ENCODE measurements at regions not wholly inside any gene's neighbourhood (a gene's known extent, or its start where the extent isn't known, plus 50 kb on each side); places are given as distances from the start of the nearest gene placed in this dataset.

DNA sequence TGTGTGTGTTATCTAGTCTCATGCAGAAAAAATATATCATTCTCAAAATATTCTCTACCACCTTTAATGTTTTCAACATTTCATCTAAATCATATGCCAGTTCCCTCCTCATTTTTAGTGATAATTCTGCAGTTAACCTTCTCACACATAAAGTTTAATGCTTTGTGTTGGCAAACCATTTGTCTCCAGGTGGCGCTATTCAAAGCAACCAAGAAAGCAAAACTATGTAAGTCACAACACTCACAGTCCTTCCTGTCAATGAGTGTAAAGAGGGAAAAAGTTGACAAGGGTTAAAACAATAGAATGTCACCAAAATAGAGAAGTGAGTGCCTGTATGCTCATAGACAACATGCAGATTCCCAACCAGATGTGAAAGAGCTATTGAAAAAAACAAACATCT, 961.6 kb upstream of the LRRTM1 start:
- Histone ChIP-seq H3K27ac (ENCODE audit: low read depth, low read length) (no peak overlapping the region), H2AFZ (ENCODE audit: low read depth, low read length, severe bottlenecking) (no peak overlapping the region)

DNA sequence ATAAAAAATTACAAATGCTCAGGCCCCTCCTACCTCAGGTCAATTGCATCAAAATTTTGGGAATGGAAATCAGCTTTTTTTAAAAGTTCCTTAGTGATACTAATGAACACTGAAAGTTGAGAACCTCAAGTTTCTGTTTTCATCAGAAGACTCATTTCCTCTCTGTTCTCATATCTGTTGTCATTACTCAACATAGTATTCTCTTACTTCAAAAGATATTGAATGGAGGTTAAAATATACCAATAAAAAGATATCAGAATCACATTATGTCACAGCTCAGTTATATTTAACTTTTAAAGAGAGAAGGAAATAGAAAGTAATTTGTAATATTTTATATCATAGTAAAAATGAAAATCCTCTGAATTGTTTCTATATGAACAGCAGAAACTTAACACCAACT, 959.4 kb upstream of the LRRTM1 start:
- TF ChIP-seq, protein P1, sequence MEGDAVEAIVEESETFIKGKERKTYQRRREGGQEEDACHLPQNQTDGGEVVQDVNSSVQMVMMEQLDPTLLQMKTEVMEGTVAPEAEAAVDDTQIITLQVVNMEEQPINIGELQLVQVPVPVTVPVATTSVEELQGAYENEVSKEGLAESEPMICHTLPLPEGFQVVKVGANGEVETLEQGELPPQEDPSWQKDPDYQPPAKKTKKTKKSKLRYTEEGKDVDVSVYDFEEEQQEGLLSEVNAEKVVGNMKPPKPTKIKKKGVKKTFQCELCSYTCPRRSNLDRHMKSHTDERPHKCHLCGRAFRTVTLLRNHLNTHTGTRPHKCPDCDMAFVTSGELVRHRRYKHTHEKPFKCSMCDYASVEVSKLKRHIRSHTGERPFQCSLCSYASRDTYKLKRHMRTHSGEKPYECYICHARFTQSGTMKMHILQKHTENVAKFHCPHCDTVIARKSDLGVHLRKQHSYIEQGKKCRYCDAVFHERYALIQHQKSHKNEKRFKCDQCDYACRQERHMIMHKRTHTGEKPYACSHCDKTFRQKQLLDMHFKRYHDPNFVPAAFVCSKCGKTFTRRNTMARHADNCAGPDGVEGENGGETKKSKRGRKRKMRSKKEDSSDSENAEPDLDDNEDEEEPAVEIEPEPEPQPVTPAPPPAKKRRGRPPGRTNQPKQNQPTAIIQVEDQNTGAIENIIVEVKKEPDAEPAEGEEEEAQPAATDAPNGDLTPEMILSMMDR (IDR thresholded peaks at IDR 0.05; ENCODE audit: insufficient read depth, low read length, poor library complexity, severe bottlenecking): no peak
- TF ChIP-seq EZH2phosphoT487 (conservative IDR thresholded peaks at IDR 0.05; ENCODE audit: low read length): no peak
- Histone ChIP-seq H3K4me3 (ENCODE audit: insufficient read depth, low read length, poor library complexity, severe bottlenecking) (no peak overlapping the region), H3K79me2 (ENCODE audit: insufficient read depth, low read length) (no peaks in the 10 kb centered on the region), H3K9ac (ENCODE audit: low read length) (no peak overlapping the region), H3K27me3 (ENCODE audit: low read length) (no peaks in the 10 kb centered on the region), H3K9me3 (ENCODE audit: insufficient read depth, low read length) (no peaks in the 10 kb centered on the region), H3F3A (ENCODE audit: insufficient read depth) (no peaks in the 10 kb centered on the region), H4K20me1 (ENCODE audit: low read depth, low read length) (no peaks in the 10 kb centered on the region), H3K9me2 (replicated peaks; ENCODE audit: insufficient read depth, low read length) (no peaks in the 10 kb centered on the region), H3K27ac (ENCODE audit: low read depth, low read length) (no peak overlapping the region), H3K4me2 (ENCODE audit: low read depth, low read length, poor library complexity, severe bottlenecking) (no peak overlapping the region), H3K36me3 (ENCODE audit: low read length) (no peaks in the 10 kb centered on the region), H2AFZ (ENCODE audit: low read depth, low read length, severe bottlenecking) (no peak overlapping the region)

More for the DNA sequence above, 961.6 kb upstream of the LRRTM1 start:
- Histone ChIP-seq H3F3A (ENCODE audit: insufficient read depth) (no peaks in the 10 kb centered on the region), H3K9me2 (replicated peaks; ENCODE audit: insufficient read depth, low read length) (no peaks in the 10 kb centered on the region), H3K27me3 (ENCODE audit: low read length) (no peaks in the 10 kb centered on the region), H3K36me3 (ENCODE audit: low read length) (no peaks in the 10 kb centered on the region), H3K9ac (ENCODE audit: low read length) (no peak overlapping the region), H3K4me2 (ENCODE audit: low read depth, low read length, poor library complexity, severe bottlenecking) (no peak overlapping the region), H4K20me1 (ENCODE audit: low read depth, low read length) (no peaks in the 10 kb centered on the region), H3K4me3 (ENCODE audit: insufficient read depth, low read length, poor library complexity, severe bottlenecking) (no peak overlapping the region), H3K9me3 (ENCODE audit: insufficient read depth, low read length) (no peaks in the 10 kb centered on the region), H3K79me2 (ENCODE audit: insufficient read depth, low read length) (no peaks in the 10 kb centered on the region)
- TF ChIP-seq, protein P1 (IDR thresholded peaks at IDR 0.05; ENCODE audit: insufficient read depth, low read length, poor library complexity, severe bottlenecking): peak; percentile 23
- TF ChIP-seq EZH2phosphoT487 (conservative IDR thresholded peaks at IDR 0.05; ENCODE audit: low read length): no peak

DNA sequence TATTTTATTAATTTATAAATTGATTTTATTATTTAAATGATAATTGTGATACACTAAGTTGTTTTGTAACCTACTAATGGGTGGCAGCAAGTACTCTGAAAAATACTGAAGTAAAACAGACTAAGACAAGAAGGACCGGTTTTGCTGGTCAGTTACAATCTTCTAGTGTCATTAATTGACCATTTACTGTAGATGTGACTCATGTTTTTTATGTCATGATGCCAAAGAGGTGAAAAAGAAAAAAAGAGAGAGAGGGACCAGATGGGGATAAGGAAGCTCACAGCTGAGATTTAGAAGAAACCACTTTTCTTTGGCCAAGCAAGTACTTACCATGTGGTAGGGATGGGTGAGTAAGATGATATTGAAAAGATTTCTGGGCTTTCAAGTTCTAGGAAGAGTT, 955.8 kb upstream of the LRRTM1 start:
- no peaks in the 10 kb centered on the region for H3K9me3 ChIP-seq (ENCODE audit: insufficient read depth, low read length)
- no peaks in the 10 kb centered on the region for H3K36me3 ChIP-seq (ENCODE audit: low read length)
- H3K4me3 ChIP-seq (ENCODE audit: insufficient read depth, low read length, poor library complexity, severe bottlenecking): no peak overlapping the region
- H3K9me2 ChIP-seq (replicated peaks; ENCODE audit: insufficient read depth, low read length): no peaks in the 10 kb centered on the region
- H2AFZ ChIP-seq (ENCODE audit: low read depth, low read length, severe bottlenecking): no peak overlapping the region
- H3K27me3 ChIP-seq (ENCODE audit: low read length): no peaks in the 10 kb centered on the region
- H4K20me1 ChIP-seq (ENCODE audit: low read depth, low read length): no peaks in the 10 kb centered on the region
- H3K27ac ChIP-seq (ENCODE audit: low read depth, low read length): no peak overlapping the region
- H3K79me2 ChIP-seq (ENCODE audit: insufficient read depth, low read length): no peaks in the 10 kb centered on the region
- no peak overlapping the region for H3K4me2 ChIP-seq (ENCODE audit: low read depth, low read length, poor library complexity, severe bottlenecking)
- no peaks in the 10 kb centered on the region for H3F3A ChIP-seq (ENCODE audit: insufficient read depth)
- no peak for TF ChIP-seq EZH2phosphoT487 (conservative IDR thresholded peaks at IDR 0.05; ENCODE audit: low read length)
- TF ChIP-seq, protein P1 (IDR thresholded peaks at IDR 0.05; ENCODE audit: insufficient read depth, low read length, poor library complexity, severe bottlenecking): no peak
- no peak overlapping the region for H3K9ac ChIP-seq (ENCODE audit: low read length)

All from SU-DHL-6 (cell line).